HEK293 (cell line): ENCODE measurements at regions not wholly inside any gene's neighbourhood (a gene's known extent, or its start where the extent isn't known, plus 50 kb on each side); places are given as distances from the start of the nearest gene placed in this dataset.

Source experiments
- CTCF ChIA-PET: fragments of 350-600 bp; formaldehyde crosslinking; extraction: SDS; loops from one replicate; lab custom pipeline; 2021; ENCODE audit warnings: antibody characterized with exemption; lab: Yijun Ruan, JAX
- POLR2A ChIA-PET: fragments of 300-600 bp; formaldehyde crosslinking; extraction: SDS; loops from one replicate; lab custom pipeline; 2020; ENCODE audit warnings: antibody characterized with exemption, inconsistent platforms; lab: Yijun Ruan, JAX
- H3K27ac ChIP-seq: fragments of 200-500 bp; sonication (Bioruptor generic); 2 replicates; pipeline ENCODE4 v1.5.1; 2014; ENCODE audit warnings: low read depth, low read length, control low read depth, inconsistent platforms; ENCODE audit errors: extremely low read depth
- H3K36me3 ChIP-seq, 2 experiments: fragments of 200-500 bp in 1 of 2; sonication (Bioruptor generic) in 1 of 2; 1 replicate in 1 of 2; 2 replicates in 1 of 2; pipeline ENCODE4 v1.5.1; 2014 to 2017; ENCODE audit warnings: inconsistent platforms in 2 of 2, low read length in 2 of 2; ENCODE audit not compliant: control insufficient read depth in 2 of 2, insufficient read depth in 1 of 2
- H3K4me1 ChIP-seq: fragments of 200-500 bp; sonication (Bioruptor generic); 2 replicates; pipeline ENCODE4 v1.5.1; 2014; ENCODE audit warnings: mild to moderate bottlenecking, low read length, inconsistent platforms; ENCODE audit not compliant: control insufficient read depth, insufficient read depth
- H3K4me3 ChIP-seq: 2 replicates; pipeline ENCODE4 v1.5.1; 2011; ENCODE audit warnings: low read depth, mild to moderate bottlenecking, control low read depth, low read length, moderate library complexity
- H3K9me3 ChIP-seq: fragments of 200-500 bp; sonication (Bioruptor generic); 2 replicates; pipeline ENCODE4 v1.5.1; 2014; ENCODE audit warnings: low read depth, low read length, inconsistent platforms; ENCODE audit not compliant: control insufficient read depth, insufficient read depth
- BCL6B ChIP-seq: fragments of 450-650 bp; formaldehyde crosslinking; IDR thresholded peaks from 2 replicates; pipeline ENCODE4 v1.5.1; 2017; ENCODE audit warnings: missing biosample characterization, missing genetic modification characterization
- GLIS2 ChIP-seq: fragments of 450-650 bp; formaldehyde crosslinking; IDR thresholded peaks from 2 replicates; pipeline ENCODE4 v1.5.1; 2016; ENCODE audit warnings: missing biosample characterization, missing genetic modification characterization
- ZBTB17 ChIP-seq: fragments of 450-650 bp; formaldehyde crosslinking; IDR thresholded peaks from 2 replicates; pipeline ENCODE4 v1.5.1; 2016; ENCODE audit warnings: missing biosample characterization, missing genetic modification characterization
- ZEB2 ChIP-seq: fragments of 450-650 bp; formaldehyde crosslinking; IDR thresholded peaks from 2 replicates; pipeline ENCODE4 v1.5.1; 2016; ENCODE audit warnings: missing biosample characterization, missing genetic modification characterization
- ZNF354C ChIP-seq: fragments of 450-650 bp; formaldehyde crosslinking; IDR thresholded peaks from 2 replicates; pipeline ENCODE4 v1.5.1; 2016; ENCODE audit warnings: missing biosample characterization, missing genetic modification characterization, low read depth, borderline replicate concordance
- ZNF362 ChIP-seq: fragments of 450-650 bp; formaldehyde crosslinking; IDR thresholded peaks from 2 replicates; pipeline ENCODE4 v1.5.1; 2016; ENCODE audit warnings: missing biosample characterization, missing genetic modification characterization
- ZNF501 ChIP-seq: fragments of 450-650 bp; formaldehyde crosslinking; IDR thresholded peaks from 2 replicates; pipeline ENCODE4 v1.5.1; 2016; ENCODE audit warnings: missing biosample characterization, missing genetic modification characterization
- ZNF549 ChIP-seq: fragments of 450-650 bp; IDR thresholded peaks from 2 replicates; pipeline ENCODE4 v1.5.1; 2018; ENCODE audit warnings: missing biosample characterization, missing genetic modification characterization, mild to moderate bottlenecking, inconsistent platforms, moderate library complexity
- ZNF626 ChIP-seq: fragments of 450-650 bp; sonication (Bioruptor Pico); formaldehyde crosslinking; IDR thresholded peaks from 2 replicates; pipeline ENCODE4 v1.5.1; 2018; ENCODE audit warnings: missing biosample characterization, missing genetic modification characterization, inconsistent platforms
- ZNF747 ChIP-seq: fragments of 450-650 bp; formaldehyde crosslinking; IDR thresholded peaks from 2 replicates; pipeline ENCODE4 v1.5.1; 2016; ENCODE audit warnings: missing biosample characterization, missing genetic modification characterization
- TF ChIP-seq, protein P1 (sequence below): fragments of 450-650 bp; formaldehyde crosslinking; IDR thresholded peaks from 2 replicates; pipeline ENCODE4 v1.5.0; 2017; ENCODE audit warnings: missing biosample characterization, missing genetic modification characterization, borderline replicate concordance
- TF ChIP-seq, protein P2 (sequence below): fragments of 450-650 bp; formaldehyde crosslinking; IDR thresholded peaks from 2 replicates; pipeline ENCODE4 v1.5.1; 2016; ENCODE audit warnings: missing biosample characterization, missing genetic modification characterization, low read depth
- TF ChIP-seq, protein P3 (sequence below): fragments of 450-650 bp; formaldehyde crosslinking; IDR thresholded peaks from 2 replicates; pipeline ENCODE4 v1.5.1; 2016; ENCODE audit warnings: missing biosample characterization, missing genetic modification characterization
- TF ChIP-seq, protein P4 (sequence below): fragments of 450-650 bp; formaldehyde crosslinking; IDR thresholded peaks from 2 replicates; pipeline ENCODE4 v1.5.1; 2017; ENCODE audit warnings: missing biosample characterization, missing genetic modification characterization
- TF ChIP-seq, protein P5 (sequence below): fragments of 450-650 bp; formaldehyde crosslinking; IDR thresholded peaks from 2 replicates; pipeline ENCODE4 v1.5.1; 2016; ENCODE audit warnings: missing biosample characterization, missing genetic modification characterization

DNA sequence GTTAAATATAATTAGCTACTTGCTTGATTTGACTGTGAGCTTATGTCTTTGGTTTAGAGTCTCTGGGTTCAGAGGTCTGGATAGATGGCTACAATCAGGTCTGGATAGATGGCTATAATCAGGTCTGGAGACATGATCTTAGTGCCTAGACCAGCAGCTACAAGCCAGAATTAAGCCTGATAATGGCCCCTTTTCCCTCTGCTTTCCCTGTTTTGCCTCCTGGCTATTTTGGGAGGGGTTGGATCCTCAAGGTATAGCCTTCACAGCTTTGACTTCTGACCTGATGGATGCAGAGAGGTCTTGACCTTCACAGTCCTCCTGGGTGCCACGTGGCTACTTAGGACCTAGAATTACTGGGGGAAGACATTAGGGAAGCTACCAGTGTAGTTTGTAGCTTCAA lies 877.7 kb downstream of the GALC start (continued):
- TF ChIP-seq, protein P1, sequence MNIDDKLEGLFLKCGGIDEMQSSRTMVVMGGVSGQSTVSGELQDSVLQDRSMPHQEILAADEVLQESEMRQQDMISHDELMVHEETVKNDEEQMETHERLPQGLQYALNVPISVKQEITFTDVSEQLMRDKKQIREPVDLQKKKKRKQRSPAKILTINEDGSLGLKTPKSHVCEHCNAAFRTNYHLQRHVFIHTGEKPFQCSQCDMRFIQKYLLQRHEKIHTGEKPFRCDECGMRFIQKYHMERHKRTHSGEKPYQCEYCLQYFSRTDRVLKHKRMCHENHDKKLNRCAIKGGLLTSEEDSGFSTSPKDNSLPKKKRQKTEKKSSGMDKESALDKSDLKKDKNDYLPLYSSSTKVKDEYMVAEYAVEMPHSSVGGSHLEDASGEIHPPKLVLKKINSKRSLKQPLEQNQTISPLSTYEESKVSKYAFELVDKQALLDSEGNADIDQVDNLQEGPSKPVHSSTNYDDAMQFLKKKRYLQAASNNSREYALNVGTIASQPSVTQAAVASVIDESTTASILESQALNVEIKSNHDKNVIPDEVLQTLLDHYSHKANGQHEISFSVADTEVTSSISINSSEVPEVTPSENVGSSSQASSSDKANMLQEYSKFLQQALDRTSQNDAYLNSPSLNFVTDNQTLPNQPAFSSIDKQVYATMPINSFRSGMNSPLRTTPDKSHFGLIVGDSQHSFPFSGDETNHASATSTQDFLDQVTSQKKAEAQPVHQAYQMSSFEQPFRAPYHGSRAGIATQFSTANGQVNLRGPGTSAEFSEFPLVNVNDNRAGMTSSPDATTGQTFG (tag by site-specific recombination), result no peak
- no peak for TF ChIP-seq ZBTB17 (tag by site-specific recombination)
- TF ChIP-seq, protein P2, sequence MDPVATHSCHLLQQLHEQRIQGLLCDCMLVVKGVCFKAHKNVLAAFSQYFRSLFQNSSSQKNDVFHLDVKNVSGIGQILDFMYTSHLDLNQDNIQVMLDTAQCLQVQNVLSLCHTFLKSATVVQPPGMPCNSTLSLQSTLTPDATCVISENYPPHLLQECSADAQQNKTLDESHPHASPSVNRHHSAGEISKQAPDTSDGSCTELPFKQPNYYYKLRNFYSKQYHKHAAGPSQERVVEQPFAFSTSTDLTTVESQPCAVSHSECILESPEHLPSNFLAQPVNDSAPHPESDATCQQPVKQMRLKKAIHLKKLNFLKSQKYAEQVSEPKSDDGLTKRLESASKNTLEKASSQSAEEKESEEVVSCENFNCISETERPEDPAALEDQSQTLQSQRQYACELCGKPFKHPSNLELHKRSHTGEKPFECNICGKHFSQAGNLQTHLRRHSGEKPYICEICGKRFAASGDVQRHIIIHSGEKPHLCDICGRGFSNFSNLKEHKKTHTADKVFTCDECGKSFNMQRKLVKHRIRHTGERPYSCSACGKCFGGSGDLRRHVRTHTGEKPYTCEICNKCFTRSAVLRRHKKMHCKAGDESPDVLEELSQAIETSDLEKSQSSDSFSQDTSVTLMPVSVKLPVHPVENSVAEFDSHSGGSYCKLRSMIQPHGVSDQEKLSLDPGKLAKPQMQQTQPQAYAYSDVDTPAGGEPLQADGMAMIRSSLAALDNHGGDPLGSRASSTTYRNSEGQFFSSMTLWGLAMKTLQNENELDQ (tag by site-specific recombination), result no peak

DNA sequence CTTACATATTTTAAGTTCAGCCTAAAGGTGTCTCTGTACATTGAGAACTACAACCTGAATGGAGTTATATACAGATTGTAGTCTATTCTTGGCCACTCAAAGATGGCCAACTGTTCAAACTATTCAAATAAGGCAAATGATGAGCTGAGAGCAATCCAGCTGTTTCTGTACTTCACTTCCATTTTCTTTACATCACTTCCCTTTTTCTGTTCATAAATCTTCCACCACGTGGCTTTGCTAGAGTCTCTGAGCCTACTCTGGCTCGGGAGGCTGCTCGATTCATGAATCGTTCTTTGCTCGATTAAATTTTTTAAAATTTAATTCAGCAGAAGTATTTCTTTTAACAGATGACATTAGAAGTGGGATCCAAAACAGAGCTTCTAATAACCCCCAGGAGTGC lies 879.7 kb downstream of the GALC start:
- no peak overlapping the region for H3K27ac ChIP-seq
- CTCF ChIA-PET, result interaction anchor here (0.9 to 1.7 kb wide), 3 partner anchors 11 to 783 kb away, joined by 3 to 4 read pairs (median 3); no protein-coding TSS in a partner anchor
- POLR2A ChIA-PET, result no interaction called here
- TF ChIP-seq ZNF549 (no peak), ZEB2 (tag by site-specific recombination) (no peak), ZNF626 (tag by site-specific recombination) (no peak), GLIS2 (tag by site-specific recombination) (no peak), ZNF747 (tag by site-specific recombination) (no peak), ZNF354C (tag by site-specific recombination) (no peak), BCL6B (tag by site-specific recombination) (no peak), ZNF362 (tag by site-specific recombination) (no peak), ZNF501 (tag by site-specific recombination) (no peak)
- TF ChIP-seq, protein P3, sequence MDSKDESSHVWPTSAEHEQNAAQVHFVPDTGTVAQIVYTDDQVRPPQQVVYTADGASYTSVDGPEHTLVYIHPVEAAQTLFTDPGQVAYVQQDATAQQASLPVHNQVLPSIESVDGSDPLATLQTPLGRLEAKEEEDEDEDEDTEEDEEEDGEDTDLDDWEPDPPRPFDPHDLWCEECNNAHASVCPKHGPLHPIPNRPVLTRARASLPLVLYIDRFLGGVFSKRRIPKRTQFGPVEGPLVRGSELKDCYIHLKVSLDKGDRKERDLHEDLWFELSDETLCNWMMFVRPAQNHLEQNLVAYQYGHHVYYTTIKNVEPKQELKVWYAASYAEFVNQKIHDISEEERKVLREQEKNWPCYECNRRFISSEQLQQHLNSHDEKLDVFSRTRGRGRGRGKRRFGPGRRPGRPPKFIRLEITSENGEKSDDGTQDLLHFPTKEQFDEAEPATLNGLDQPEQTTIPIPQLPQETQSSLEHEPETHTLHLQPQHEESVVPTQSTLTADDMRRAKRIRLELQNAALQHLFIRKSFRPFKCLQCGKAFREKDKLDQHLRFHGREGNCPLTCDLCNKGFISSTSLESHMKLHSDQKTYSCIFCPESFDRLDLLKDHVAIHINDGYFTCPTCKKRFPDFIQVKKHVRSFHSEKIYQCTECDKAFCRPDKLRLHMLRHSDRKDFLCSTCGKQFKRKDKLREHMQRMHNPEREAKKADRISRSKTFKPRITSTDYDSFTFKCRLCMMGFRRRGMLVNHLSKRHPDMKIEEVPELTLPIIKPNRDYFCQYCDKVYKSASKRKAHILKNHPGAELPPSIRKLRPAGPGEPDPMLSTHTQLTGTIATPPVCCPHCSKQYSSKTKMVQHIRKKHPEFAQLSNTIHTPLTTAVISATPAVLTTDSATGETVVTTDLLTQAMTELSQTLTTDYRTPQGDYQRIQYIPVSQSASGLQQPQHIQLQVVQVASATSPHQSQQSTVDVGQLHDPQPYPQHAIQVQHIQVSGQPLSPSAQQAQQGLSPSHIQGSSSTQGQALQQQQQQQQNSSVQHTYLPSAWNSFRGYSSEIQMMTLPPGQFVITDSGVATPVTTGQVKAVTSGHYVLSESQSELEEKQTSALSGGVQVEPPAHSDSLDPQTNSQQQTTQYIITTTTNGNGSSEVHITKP (tag by site-specific recombination), result no peak
- TF ChIP-seq, protein P1 (tag by site-specific recombination), result no peak
- TF ChIP-seq, protein P4, sequence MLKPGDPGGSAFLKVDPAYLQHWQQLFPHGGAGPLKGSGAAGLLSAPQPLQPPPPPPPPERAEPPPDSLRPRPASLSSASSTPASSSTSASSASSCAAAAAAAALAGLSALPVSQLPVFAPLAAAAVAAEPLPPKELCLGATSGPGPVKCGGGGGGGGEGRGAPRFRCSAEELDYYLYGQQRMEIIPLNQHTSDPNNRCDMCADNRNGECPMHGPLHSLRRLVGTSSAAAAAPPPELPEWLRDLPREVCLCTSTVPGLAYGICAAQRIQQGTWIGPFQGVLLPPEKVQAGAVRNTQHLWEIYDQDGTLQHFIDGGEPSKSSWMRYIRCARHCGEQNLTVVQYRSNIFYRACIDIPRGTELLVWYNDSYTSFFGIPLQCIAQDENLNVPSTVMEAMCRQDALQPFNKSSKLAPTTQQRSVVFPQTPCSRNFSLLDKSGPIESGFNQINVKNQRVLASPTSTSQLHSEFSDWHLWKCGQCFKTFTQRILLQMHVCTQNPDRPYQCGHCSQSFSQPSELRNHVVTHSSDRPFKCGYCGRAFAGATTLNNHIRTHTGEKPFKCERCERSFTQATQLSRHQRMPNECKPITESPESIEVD (tag by site-specific recombination), result no peak
- TF ChIP-seq, protein P5, sequence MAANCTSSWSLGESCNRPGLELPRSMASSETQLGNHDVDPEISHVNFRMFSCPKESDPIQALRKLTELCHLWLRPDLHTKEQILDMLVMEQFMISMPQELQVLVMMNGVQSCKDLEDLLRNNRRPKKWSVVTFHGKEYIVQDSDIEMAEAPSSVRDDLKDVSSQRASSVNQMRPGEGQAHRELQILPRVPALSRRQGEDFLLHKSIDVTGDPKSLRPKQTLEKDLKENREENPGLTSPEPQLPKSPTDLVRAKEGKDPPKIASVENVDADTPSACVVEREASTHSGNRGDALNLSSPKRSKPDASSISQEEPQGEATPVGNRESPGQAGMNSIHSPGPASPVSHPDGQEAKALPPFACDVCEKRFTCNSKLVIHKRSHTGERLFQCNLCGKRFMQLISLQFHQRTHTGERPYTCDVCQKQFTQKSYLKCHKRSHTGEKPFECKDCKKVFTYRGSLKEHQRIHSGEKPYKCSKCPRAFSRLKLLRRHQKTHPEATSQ (tag by site-specific recombination), result no peak
- no peak overlapping the region for H3K4me3 ChIP-seq
- H3K9me3 ChIP-seq, result no peaks in the 10 kb centered on the region
- no peaks in the 10 kb centered on the region for H3K36me3 ChIP-seq
- H3K4me1 ChIP-seq, result no peaks in the 10 kb centered on the region
